ENCODE measurements at regions not wholly inside any gene's neighbourhood (a gene's known extent, or its start where the extent isn't known, plus 50 kb on each side); places are given as distances from the start of the nearest gene placed in this dataset.

- TF ChIP-seq POLR2A (IDR thresholded peaks at IDR 0.05; ENCODE audit: insufficient read depth in 1 of 2, low read depth in 2 of 2, low read length in 2 of 2) (no peak), ZNF10 (CRISPR knock-in tag; IDR thresholded peaks at IDR 0.05; ENCODE audit: borderline replicate concordance, low read depth) (no peak), CREBL2 (CRISPR knock-in tag; IDR thresholded peaks at IDR 0.05; ENCODE audit: borderline replicate concordance) (no peak), JUNB (CRISPR knock-in tag; IDR thresholded peaks at IDR 0.05; ENCODE audit: borderline replicate concordance) (no peak), KDM6A (CRISPR knock-in tag; IDR thresholded peaks at IDR 0.05; ENCODE audit: low read depth) (no peak), ZNF274 (CRISPR knock-in tag; IDR thresholded peaks at IDR 0.05) (no peak), ZNF589 (CRISPR knock-in tag; conservative IDR thresholded peaks at IDR 0.05) (no peak), LCORL (IDR thresholded peaks at IDR 0.05) (no peak), LCORL (CRISPR knock-in tag; IDR thresholded peaks at IDR 0.05) (no peak)
- TF ChIP-seq, protein P1, sequence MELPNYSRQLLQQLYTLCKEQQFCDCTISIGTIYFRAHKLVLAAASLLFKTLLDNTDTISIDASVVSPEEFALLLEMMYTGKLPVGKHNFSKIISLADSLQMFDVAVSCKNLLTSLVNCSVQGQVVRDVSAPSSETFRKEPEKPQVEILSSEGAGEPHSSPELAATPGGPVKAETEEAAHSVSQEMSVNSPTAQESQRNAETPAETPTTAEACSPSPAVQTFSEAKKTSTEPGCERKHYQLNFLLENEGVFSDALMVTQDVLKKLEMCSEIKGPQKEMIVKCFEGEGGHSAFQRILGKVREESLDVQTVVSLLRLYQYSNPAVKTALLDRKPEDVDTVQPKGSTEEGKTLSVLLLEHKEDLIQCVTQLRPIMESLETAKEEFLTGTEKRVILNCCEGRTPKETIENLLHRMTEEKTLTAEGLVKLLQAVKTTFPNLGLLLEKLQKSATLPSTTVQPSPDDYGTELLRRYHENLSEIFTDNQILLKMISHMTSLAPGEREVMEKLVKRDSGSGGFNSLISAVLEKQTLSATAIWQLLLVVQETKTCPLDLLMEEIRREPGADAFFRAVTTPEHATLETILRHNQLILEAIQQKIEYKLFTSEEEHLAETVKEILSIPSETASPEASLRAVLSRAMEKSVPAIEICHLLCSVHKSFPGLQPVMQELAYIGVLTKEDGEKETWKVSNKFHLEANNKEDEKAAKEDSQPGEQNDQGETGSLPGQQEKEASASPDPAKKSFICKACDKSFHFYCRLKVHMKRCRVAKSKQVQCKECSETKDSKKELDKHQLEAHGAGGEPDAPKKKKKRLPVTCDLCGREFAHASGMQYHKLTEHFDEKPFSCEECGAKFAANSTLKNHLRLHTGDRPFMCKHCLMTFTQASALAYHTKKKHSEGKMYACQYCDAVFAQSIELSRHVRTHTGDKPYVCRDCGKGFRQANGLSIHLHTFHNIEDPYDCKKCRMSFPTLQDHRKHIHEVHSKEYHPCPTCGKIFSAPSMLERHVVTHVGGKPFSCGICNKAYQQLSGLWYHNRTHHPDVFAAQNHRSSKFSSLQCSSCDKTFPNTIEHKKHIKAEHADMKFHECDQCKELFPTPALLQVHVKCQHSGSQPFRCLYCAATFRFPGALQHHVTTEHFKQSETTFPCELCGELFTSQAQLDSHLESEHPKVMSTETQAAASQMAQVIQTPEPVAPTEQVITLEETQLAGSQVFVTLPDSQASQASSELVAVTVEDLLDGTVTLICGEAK (IDR thresholded peaks at IDR 0.05), result no peak
- TF ChIP-seq, protein P1 (CRISPR knock-in tag; IDR thresholded peaks at IDR 0.05), result no peak
Measured at GRCh38 chr6:94088870-94089269, 669.5 kb upstream of the EPHA7 start.

Measured in HepG2 (cell line).